Glutamatergic neuron (in vitro differentiated cells): ENCODE measurements at regions not wholly inside any gene's neighbourhood (a gene's known extent, or its start where the extent isn't known, plus 50 kb on each side); places are given as distances from the start of the nearest gene placed in this dataset.

ENCODE experiments used
- DNase-seq: peaks from one replicate; pipeline ENCODE4 v3.0.0; 2022
- H3K27ac Mint-ChIP-seq: one replicate; pipeline ENCODE4 v1.8.0; 2020; ENCODE audit warnings: mild to moderate bottlenecking, mixed read lengths, inconsistent platforms; ENCODE audit not compliant: unreplicated experiment
- H3K27me3 Mint-ChIP-seq: one replicate; pipeline ENCODE4 v1.8.0; 2020; ENCODE audit warnings: mild to moderate bottlenecking, moderate library complexity, mixed read lengths, inconsistent platforms; ENCODE audit not compliant: unreplicated experiment
- H3K36me3 Mint-ChIP-seq: one replicate; pipeline ENCODE4 v1.8.0; 2020; ENCODE audit warnings: mild to moderate bottlenecking, mixed read lengths, inconsistent platforms; ENCODE audit not compliant: unreplicated experiment
- H3K4me1 Mint-ChIP-seq: one replicate; pipeline ENCODE4 v1.8.0; 2020; ENCODE audit warnings: mild to moderate bottlenecking, low read depth, mixed read lengths, inconsistent platforms; ENCODE audit not compliant: unreplicated experiment
- H3K4me3 Mint-ChIP-seq: one replicate; pipeline ENCODE4 v1.8.0; 2020; ENCODE audit warnings: mild to moderate bottlenecking, mixed read lengths, inconsistent platforms; ENCODE audit not compliant: unreplicated experiment
- H3K9me3 Mint-ChIP-seq: one replicate; pipeline ENCODE4 v1.8.0; 2020; ENCODE audit warnings: mild to moderate bottlenecking, moderate library complexity, mixed read lengths, inconsistent platforms; ENCODE audit not compliant: unreplicated experiment
- CTCF ChIP-seq: fragments of 200-600 bp; sonication (generic); IDR thresholded peaks from one replicate; pipeline ENCODE4 v1.5.0; 2021; ENCODE audit not compliant: partially characterized antibody, unreplicated experiment

GRCh38 chr1:232487236-232487635 is 142.7 kb downstream of the SIPA1L2 start:
- peak overlapping the region; percentile 78 for H3K27ac Mint-ChIP-seq

GRCh38 chr1:232486454-232487207 is 143.3 kb downstream of the SIPA1L2 start:
- peak overlapping the region; percentile 74 for H3K4me3 Mint-ChIP-seq
- peaks cover 6% of the 10 kb centered on the region for H3K9me3 Mint-ChIP-seq
- no peak for TF ChIP-seq CTCF
- H3K36me3 Mint-ChIP-seq = peaks cover 13% of the 10 kb centered on the region
- peaks cover 33% of the 10 kb centered on the region for H3K4me1 Mint-ChIP-seq
- DNase-seq = no peak
- H3K27me3 Mint-ChIP-seq = no peaks in the 10 kb centered on the region
- peak overlapping the region; percentile 78 for H3K27ac Mint-ChIP-seq

More at GRCh38 chr1:232487236-232487635, 142.7 kb downstream of the SIPA1L2 start:
- DNase-seq = no peak
- Mint-ChIP-seq H3K36me3 (peaks cover 13% of the 10 kb centered on the region), H3K9me3 (peaks cover 6% of the 10 kb centered on the region), H3K4me3 (no peak overlapping the region), H3K27me3 (no peaks in the 10 kb centered on the region), H3K4me1 (peaks cover 33% of the 10 kb centered on the region)
- no peak for TF ChIP-seq CTCF

GRCh38 chr1:232486006-232486405 is 143.9 kb downstream of the SIPA1L2 start:
- H3K9me3 Mint-ChIP-seq = peaks cover 5% of the 10 kb centered on the region
- H3K36me3 Mint-ChIP-seq = peaks cover 7% of the 10 kb centered on the region
- TF ChIP-seq CTCF = no peak
- peak overlapping the region; percentile 19 for H3K27ac Mint-ChIP-seq
- peaks cover 32% of the 10 kb centered on the region for H3K4me1 Mint-ChIP-seq
- H3K27me3 Mint-ChIP-seq = no peaks in the 10 kb centered on the region
- no peak overlapping the region for H3K4me3 Mint-ChIP-seq
- no peak for DNase-seq

DNA sequence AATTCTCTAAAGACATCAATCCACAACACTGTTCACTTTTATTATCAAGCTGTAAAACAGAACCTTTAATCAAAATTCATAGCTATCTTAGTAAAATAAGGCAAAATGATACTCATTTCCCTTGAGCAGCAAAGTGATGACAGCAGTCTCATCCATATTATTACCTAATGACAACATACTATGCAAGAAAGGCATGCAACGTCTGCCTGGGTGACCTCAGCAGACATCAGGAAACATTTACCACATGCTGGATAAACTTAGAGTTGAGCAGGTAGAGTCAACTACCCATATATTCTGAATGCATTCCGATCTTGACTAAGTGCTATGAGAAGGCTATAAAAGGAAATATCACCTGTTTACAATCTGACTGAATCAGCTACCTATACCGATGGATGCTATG is 145.1 kb downstream of the SIPA1L2 start:
- no peak for TF ChIP-seq CTCF
- Mint-ChIP-seq H3K4me3 (no peak overlapping the region), H3K27me3 (peaks cover 3% of the 10 kb centered on the region), H3K36me3 (peaks cover 4% of the 10 kb centered on the region), H3K27ac (no peak overlapping the region), H3K4me1 (peaks cover 36% of the 10 kb centered on the region), H3K9me3 (peaks cover 7% of the 10 kb centered on the region)
- no peak for DNase-seq

DNA sequence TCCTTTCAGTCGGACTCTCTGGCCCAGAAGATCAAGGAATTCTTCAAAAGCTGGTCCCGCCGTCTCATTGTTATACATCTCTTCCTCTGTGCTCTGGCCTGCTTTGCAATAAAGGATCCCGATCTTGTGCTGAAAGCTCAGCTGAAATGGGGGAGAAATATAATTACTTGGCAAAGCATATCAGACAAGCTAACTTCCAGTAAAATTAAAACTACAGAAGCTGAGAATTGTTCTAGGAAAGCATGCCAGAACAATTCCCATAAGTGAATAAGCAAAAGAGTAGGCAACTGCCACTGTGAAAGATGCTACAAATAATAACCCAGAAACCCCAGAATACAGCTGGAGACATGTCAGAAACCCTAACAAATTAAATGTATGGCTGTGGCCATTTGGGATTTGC is 146.1 kb downstream of the SIPA1L2 start:
- H3K4me1 Mint-ChIP-seq = peaks cover 35% of the 10 kb centered on the region
- no peak overlapping the region for H3K4me3 Mint-ChIP-seq
- H3K27ac Mint-ChIP-seq = no peak overlapping the region

More for the DNA sequence above, 146.1 kb downstream of the SIPA1L2 start:
- H3K27me3 Mint-ChIP-seq = peaks cover 4% of the 10 kb centered on the region
- DNase-seq = no peak
- TF ChIP-seq CTCF = no peak
- H3K9me3 Mint-ChIP-seq = peaks cover 10% of the 10 kb centered on the region
- H3K36me3 Mint-ChIP-seq = no peaks in the 10 kb centered on the region
